8988T (cell line): ENCODE measurements at regions not wholly inside any gene's neighbourhood (a gene's known extent, or its start where the extent isn't known, plus 50 kb on each side); places are given as distances from the start of the nearest gene placed in this dataset.
"Not testable (repeated sequence)": the region's sequence is repeated elsewhere in the genome, so short reads cannot be mapped to it uniquely, and the experiment has no call there.

Experiments used
- DNase-seq: peaks from one replicate; pipeline ENCODE4 v3.0.0; 2011

DNA sequence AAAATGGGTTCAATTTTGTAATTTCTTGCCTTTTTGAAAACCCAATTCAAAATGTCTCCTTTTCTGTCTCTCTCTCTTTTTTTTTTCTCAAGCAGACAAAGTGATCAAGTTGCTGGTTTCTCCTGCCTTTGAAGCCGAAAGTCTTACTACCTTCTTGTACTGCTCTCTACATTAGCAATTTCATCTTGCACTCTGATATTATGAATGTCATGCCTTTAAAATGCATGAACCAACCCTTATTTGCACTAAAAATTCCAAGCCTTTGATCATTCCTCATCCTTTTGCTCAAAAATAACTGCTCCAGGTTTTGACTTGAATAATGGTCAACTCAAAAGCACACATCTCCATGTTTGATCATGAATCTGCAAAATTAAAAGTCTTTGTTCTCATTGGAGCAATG is 125.2 kb downstream of the CETN3 start:
- no peak for DNase-seq

DNA sequence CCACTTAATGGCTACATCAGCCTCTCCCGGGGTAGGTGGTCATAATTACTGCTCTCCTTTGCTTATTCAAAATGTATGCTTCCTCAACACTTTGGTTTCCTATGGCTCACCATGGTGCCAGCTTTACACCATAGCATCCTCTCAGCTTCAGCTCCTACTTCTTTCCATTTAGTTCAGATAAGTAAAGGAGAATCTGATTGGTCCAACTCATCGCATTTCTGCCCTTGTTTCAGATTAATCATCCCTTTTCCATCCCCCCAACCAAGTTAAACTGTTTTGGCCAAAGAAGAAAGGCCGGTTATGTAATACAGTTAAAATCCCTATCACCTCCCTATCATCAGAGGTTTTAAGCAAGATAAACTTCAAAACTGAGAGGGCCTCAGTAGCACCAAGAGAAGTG is 130.5 kb downstream of the CETN3 start:
- DNase-seq, result no peak

DNA sequence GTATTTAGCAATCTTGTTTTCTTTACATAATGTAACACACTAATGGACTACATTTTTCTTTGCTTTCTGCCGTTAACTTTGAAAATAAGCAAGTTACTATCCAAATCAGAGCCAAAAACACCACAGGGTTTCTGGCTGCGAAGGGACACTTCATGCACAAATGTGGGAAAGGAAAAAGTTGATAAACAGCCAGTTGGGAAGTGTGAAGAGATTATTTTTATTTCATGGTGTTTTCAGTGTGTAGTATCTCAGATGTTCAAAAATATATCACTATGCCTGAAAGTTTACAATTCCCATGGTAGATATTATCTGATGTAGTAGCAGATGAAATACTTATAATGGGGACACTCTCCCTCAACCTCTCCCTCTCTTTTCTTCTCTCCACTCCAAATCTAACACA is 135.3 kb downstream of the CETN3 start:
- DNase-seq, result no peak

GRCh38 chr5:90267646-90268045 is 141.9 kb downstream of the CETN3 start:
- DNase-seq, result no peak

DNA sequence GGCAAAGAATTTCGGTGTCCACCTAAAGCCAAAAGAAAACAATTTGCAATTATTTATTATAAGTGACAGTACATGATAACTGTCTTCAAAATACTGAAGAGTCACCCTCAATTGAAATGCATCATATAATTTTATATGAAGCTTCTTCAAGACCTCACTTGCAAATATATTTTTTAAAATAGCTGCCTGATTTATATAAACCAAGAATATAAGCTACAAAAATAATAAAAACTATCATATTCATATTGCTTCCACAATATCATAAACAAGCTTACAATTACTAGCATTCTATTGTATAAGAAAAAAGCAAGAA is 144.1 kb downstream of the CETN3 start:
- DNase-seq, result no peak

DNA sequence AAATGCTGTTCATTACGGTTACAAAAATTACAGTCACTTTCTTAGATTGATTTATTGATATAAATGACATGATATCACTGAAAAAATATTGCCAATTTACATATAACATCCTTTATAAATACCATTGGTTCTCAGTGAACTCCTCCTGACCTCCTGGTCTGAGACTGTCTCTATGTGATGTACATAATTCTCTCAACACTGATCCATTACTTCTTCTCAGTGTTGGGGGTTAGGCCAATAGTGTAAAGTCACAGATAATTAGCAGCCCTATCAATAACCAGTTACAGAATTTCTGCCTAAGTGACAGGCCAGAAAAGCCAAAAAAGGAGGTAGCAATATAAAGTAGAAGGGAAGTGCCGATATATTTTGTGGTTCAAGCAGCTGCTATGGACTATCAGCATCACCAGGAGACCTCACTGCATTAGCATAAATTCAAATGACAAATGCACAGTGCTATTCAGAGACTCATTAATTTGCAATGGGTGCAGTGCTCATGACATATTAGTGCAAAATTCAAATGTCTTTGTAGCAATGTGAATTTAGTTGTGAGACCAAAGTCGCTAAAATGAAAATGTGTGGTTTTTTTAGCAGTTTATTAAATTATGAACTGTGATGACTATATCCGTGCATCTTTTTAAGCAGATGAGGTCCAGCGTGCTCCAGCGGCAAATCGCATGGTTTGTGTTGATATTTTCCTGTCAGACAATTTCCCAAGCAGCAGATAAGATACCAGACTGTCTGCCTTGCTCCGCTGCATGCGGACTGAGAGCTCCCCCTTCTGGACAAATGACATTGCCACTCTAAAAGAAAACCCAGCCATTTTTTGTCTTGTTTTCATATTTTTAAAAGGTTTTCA is 144.6 kb downstream of the CETN3 start:
- DNase-seq, result no peak

GRCh38 chr5:90263102-90263820 is 146.3 kb downstream of the CETN3 start:
- no peak for DNase-seq

- DNase-seq, result no peak
Observed at GRCh38 chr5:90251447-90251846, 158.1 kb downstream of the CETN3 start.

DNA sequence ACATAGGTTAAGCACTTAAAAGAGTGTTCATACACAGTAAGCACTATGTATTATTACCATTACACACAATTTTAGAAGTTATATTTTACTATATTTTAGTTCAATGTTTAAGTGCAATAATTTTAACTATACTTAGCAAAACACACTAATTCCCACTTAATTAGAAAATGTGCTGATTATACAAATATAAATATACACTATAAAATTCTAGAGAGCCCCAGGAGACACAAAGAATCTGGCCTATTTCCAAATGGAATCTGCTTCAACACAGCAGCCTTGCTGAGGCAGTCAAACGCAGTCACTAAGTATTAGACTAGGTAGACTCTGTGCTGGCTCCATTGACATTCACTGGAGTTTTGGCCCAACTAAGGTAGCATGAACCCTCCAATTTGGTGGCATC is 160.9 kb downstream of the CETN3 start:
- DNase-seq, result no peak

DNA sequence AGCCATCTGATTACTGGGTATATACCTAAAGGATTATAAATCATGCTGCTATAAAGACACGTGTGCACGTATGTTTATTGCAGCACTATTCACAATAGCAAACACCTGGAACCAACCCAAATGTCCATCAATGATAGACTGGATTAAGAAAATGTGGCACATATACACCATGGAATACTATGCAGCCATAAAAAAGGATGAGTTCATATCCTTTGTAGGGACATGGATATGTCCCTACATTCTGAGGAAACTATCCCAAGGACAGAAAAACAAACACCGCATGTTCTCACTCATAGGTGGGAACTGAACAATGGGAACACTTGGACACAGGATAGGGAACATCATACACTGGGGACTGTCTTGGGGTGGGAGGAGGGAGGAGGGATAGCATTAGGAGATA is 165.7 kb downstream of the CETN3 start:
- DNase-seq, result not testable (repeated sequence)

DNA sequence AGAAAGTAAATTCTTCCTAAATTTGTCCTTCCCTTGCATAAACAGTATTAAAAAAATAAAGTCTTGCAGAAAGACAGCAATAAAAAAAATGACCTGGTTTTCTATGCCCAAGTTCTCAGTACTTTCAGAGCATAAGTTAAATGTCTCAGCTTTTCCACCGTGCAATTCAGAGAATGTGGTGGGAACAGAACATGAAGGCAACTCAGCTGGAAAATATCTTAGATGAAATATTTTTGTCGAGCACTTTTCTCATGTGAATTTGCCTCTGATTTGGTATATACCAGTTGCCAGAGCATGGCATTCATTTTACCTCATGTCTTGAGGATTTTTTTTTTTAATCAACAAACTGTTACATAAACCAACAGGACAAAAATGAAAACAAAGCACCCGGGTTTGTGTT is 176.1 kb downstream of the CETN3 start:
- DNase-seq, result no peak

DNA sequence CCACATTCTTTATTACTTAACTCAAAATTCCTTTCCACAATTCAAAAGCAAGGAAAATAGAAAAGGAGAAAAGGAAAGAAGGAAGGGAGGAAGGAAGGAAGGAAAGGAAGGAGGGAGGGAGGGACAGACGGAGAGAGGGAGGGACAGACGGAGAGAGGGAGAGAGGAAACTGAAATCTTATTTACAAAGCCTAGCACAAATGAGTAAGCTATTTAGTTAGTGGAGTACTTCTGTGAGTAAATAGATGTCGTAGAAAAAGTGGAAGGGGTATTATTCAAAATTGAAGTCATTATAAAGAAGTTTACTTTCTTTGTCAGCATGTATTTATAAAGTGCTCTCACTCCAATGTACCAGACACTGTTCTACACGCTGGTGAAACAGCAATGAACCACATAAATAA is 177.9 kb downstream of the CETN3 start:
- no peak for DNase-seq

GRCh38 chr5:90227683-90228082 is 181.9 kb downstream of the CETN3 start:
- DNase-seq, result no peak

GRCh38 chr5:90226433-90227099 is 183.0 kb downstream of the CETN3 start:
- DNase-seq, result no peak

GRCh38 chr5:90224342-90224741 is 185.2 kb downstream of the CETN3 start:
- DNase-seq, result no peak

DNA sequence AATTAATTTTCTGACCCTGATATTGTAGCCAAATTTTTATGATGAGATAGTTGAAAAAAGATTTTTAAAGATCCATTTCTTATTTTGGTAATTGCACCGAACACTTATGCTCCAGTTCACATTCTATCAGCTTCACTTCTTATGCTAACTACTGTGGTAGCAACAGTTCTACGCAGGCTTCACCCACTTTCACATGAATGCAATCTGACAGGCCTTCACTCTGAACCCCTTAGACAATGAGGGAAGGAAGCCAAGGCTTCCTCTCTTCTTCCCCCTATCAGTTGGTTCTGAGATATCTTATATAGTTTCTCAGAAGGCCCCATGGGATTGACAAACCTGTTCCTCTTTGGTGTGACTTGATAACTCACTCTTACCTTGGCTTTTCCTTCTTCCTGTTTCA is 185.8 kb downstream of the CETN3 start:
- no peak for DNase-seq

GRCh38 chr5:90221951-90222350 is 187.6 kb downstream of the CETN3 start:
- DNase-seq, result no peak

DNA sequence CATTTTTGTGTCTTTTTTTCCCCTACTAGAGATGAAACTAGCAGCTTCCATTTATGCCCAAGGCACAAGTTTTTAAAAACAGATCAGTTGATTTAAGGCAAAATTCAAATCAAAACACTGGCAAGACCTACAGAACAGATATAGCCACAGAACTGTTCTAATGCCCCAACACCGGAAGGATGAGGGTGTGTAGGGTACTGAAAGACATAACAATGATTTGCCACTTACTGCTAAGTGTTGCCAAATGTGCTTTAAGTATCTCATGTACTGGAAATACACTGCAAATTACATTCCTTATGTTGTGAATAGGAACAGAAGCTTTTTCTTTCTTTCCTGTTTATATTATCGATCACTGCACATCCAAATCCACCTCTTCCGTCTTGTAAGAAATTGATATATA is 189.0 kb downstream of the CETN3 start:
- no peak for DNase-seq

- DNase-seq, result no peak
Observed at GRCh38 chr5:90214991-90215390, 194.6 kb downstream of the CETN3 start.

- DNase-seq, result not testable (repeated sequence)
Observed at GRCh38 chr5:90208323-90208722, 201.2 kb downstream of the CETN3 start.

DNA sequence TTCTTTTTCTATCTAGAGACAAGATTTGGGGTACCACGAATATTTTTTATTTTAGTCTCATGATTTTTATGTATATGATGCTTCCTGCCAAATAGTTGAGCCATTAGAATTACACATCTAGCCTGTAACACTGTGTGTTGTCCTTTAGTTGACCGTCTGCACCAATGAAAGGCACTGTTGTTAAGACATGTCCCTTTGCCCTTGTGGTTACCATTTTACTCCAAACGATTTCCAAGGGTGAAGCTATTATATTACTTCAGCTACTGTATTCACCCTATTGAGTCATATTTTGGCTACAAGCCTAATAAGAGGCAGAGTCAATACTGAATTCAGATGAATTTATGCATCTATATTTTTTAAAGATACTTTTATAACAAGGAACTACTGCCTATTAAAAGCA is 207.6 kb downstream of the CETN3 start:
- DNase-seq, result no peak

DNA sequence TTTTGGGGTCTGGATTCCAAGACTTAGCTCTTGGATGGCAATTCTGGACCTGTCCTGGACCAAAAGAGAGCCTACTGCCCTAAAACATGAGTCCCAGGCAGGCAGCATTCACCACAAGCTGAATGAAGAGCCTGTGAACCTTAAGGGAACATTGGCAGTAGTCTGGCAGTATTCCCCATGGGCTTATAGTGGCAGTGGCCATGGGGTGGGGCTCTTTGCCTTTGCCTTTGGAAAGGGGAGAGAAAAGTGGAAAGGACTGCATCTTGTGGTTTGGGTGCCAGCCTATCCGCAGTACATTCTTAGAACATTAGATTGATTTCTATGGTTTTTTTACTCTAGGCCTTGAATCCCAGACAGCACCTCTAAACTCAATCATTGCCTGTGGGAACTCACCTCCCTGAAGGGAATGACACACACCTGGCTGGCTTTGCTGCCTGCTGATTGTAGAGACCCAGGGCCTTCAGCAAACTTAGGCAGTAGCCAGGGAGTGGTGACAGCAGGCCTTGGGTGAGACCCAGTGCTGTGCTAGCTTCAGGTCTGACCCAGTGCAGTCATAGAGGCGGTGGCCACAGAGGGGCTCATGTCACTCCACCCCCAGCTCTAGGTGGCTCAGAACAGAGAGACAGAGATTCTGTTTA is 216.3 kb downstream of the CETN3 start:
- no peak for DNase-seq

DNA sequence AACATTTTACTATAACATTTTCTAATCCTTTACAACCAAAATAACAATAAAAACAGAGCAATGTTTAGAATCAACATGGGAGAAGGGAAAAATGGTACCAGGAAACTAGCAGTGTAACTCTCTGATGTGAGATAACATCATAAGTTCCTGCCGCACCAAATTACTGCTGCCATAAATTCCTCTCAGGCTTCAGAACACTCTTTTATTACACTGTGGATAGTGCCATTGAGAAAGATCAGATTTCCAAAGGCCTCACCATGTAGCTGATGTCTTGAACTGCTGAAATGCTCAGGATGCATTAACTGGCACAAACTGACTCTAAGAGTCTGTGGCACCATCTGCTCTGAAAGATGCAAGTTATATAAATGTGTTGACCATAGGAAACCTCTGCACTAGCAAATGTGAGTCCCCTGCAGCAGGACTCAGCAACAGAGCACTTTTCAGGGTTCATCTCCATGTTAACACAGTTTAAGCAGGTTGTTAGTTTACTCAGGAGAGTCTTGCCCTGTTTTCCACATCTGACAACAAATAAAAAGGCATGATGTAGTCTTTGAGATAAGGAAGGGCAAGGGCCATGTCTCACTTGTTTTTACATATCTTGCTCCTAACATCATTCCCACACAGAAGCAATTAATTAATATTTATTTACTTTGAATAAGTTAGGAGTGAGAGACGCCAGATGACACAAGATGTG is 218.1 kb downstream of the CETN3 start:
- no peak for DNase-seq
